H9 (cell line): ENCODE measurements at regions not wholly inside any gene's neighbourhood (a gene's known extent, or its start where the extent isn't known, plus 50 kb on each side); places are given as distances from the start of the nearest gene placed in this dataset.

Source experiments
- DNase-seq: peaks from one replicate; pipeline ENCODE4 v3.0.0-alpha.2; 2017
- H2AFZ ChIP-seq: one replicate; pipeline ENCODE4 v1.6.1; 2013; ENCODE audit warnings: mild to moderate bottlenecking, low read length, control low read depth, moderate library complexity
- H2AK5ac ChIP-seq: 2 replicates; pipeline ENCODE4 v1.6.1; 2013; ENCODE audit warnings: low read length, control low read depth, mixed read lengths; ENCODE audit not compliant: insufficient read length
- H2BK120ac ChIP-seq: one replicate; pipeline ENCODE4 v1.6.1; 2013; ENCODE audit warnings: low read depth, mild to moderate bottlenecking, low read length, control low read depth, inconsistent platforms; ENCODE audit not compliant: poor library complexity, severe bottlenecking
- H2BK12ac ChIP-seq: 2 replicates; pipeline ENCODE4 v1.6.1; 2013; ENCODE audit warnings: low read length, control low read depth, mixed read lengths, low read depth; ENCODE audit not compliant: insufficient read length
- H2BK15ac ChIP-seq: 2 replicates; pipeline ENCODE4 v1.6.1; 2013; ENCODE audit warnings: low read depth, low read length, control low read depth
- H2BK20ac ChIP-seq: one replicate; pipeline ENCODE4 v1.6.1; 2013; ENCODE audit warnings: low read depth, mild to moderate bottlenecking, low read length, control low read depth, inconsistent platforms; ENCODE audit not compliant: poor library complexity, severe bottlenecking
- H2BK5ac ChIP-seq: 2 replicates; pipeline ENCODE4 v1.6.1; 2013; ENCODE audit warnings: low read length, control low read depth, mixed read lengths; ENCODE audit not compliant: insufficient read length
- H3K14ac ChIP-seq: 2 replicates; pipeline ENCODE4 v1.6.1; 2013; ENCODE audit warnings: low read length, control low read depth; ENCODE audit not compliant: insufficient read depth
- H3K18ac ChIP-seq: 2 replicates; pipeline ENCODE4 v1.6.1; 2013; ENCODE audit warnings: low read depth, mild to moderate bottlenecking, mixed read lengths, low read length, control low read depth; ENCODE audit not compliant: insufficient read length
- H3K23ac ChIP-seq: 2 replicates; pipeline ENCODE4 v1.6.1; 2013; ENCODE audit warnings: low read length, control low read depth, mixed read lengths, low read depth; ENCODE audit not compliant: insufficient read length
- H3K23me2 ChIP-seq: 2 replicates; pipeline ENCODE4 v1.6.1; 2013; ENCODE audit warnings: low read depth, mild to moderate bottlenecking, mixed read lengths, low read length, control low read depth; ENCODE audit not compliant: insufficient read length, poor library complexity, severe bottlenecking
- H3K27ac ChIP-seq: 2 replicates; pipeline ENCODE4 v1.5.1; 2013; ENCODE audit warnings: low read length, control low read depth, mixed read lengths, low read depth; ENCODE audit not compliant: insufficient read length
- H3K27me3 ChIP-seq: 2 replicates; pipeline ENCODE4 v1.6.1; 2013; ENCODE audit warnings: low read length, control low read depth, inconsistent platforms; ENCODE audit not compliant: insufficient read depth
- H3K4ac ChIP-seq: 2 replicates; pipeline ENCODE4 v1.6.1; 2013; ENCODE audit warnings: low read depth, mild to moderate bottlenecking, control low read depth, inconsistent platforms, low read length, moderate library complexity
- H3K4me1 ChIP-seq: 2 replicates; pipeline ENCODE4 v1.6.1; 2013; ENCODE audit warnings: low read length, control low read depth, inconsistent platforms; ENCODE audit not compliant: insufficient read depth
- H3K4me2 ChIP-seq: 2 replicates; pipeline ENCODE4 v1.6.1; 2013; ENCODE audit warnings: low read length, control low read depth, mixed read lengths; ENCODE audit not compliant: insufficient read length, insufficient read depth
- H3K56ac ChIP-seq: 2 replicates; pipeline ENCODE4 v1.6.1; 2013; ENCODE audit warnings: low read depth, mild to moderate bottlenecking, mixed read lengths, low read length, control low read depth; ENCODE audit not compliant: insufficient read length
- H3K79me1 ChIP-seq: 2 replicates; pipeline ENCODE4 v1.6.1; 2013; ENCODE audit warnings: low read depth, mild to moderate bottlenecking, moderate library complexity, low read length, control low read depth, inconsistent platforms; ENCODE audit not compliant: insufficient read depth, poor library complexity, severe bottlenecking
- H3K79me2 ChIP-seq: 2 replicates; pipeline ENCODE4 v1.6.1; 2013; ENCODE audit warnings: low read length, control low read depth, inconsistent platforms; ENCODE audit not compliant: insufficient read depth
- H3K9ac ChIP-seq: 2 replicates; pipeline ENCODE4 v1.6.1; 2013; ENCODE audit warnings: low read length, control low read depth, mixed read lengths; ENCODE audit not compliant: insufficient read length; ENCODE audit errors: extremely low read depth
- H3K9me3 ChIP-seq: one replicate; pipeline ENCODE4 v1.6.1; 2013; ENCODE audit warnings: low read depth, low read length, inconsistent platforms; ENCODE audit not compliant: control insufficient read depth
- H3T11ph ChIP-seq: one replicate; pipeline ENCODE4 v1.6.1; 2013; ENCODE audit warnings: mild to moderate bottlenecking, low read length, control low read depth, inconsistent platforms
- H4K20me1 ChIP-seq: one replicate; pipeline ENCODE4 v1.6.1; 2013; ENCODE audit not compliant: control insufficient read depth, insufficient read length, insufficient read depth
- H4K5ac ChIP-seq: 2 replicates; pipeline ENCODE4 v1.6.1; 2013; ENCODE audit warnings: low read depth, mild to moderate bottlenecking, mixed read lengths, low read length, control low read depth; ENCODE audit not compliant: insufficient read length
- H4K8ac ChIP-seq: replicated peaks from 2 replicates; pipeline ENCODE4 v1.6.1; 2013; ENCODE audit warnings: low read length, control low read depth, mixed read lengths, low read depth; ENCODE audit not compliant: insufficient read length
- H4K91ac ChIP-seq: 2 replicates; pipeline ENCODE4 v1.6.1; 2013; ENCODE audit warnings: low read depth, mild to moderate bottlenecking, moderate library complexity, mixed read lengths, low read length, control low read depth; ENCODE audit not compliant: insufficient read length
- H3K27ac Mint-ChIP-seq, 3 experiments: 2 replicates in 2 of 3; 3 replicates in 1 of 3; pipeline ENCODE4 v1.8.0; 2020 to 2021; ENCODE audit warnings: mixed read lengths in 3 of 3, mild to moderate bottlenecking in 1 of 3, moderate library complexity in 1 of 3
- H3K27me3 Mint-ChIP-seq: 2 replicates; pipeline ENCODE4 v1.8.0; 2021; ENCODE audit warnings: low read depth, mild to moderate bottlenecking, moderate library complexity, mixed read lengths
- H3K36me3 Mint-ChIP-seq, 3 experiments: 2 replicates in 2 of 3; 3 replicates in 1 of 3; pipeline ENCODE4 v1.8.0; 2020 to 2021; ENCODE audit warnings: low read depth in 3 of 3, mixed read lengths in 3 of 3; ENCODE audit not compliant: insufficient read depth in 1 of 3
- H3K4me1 Mint-ChIP-seq, 2 experiments: 2 replicates each; pipeline ENCODE4 v1.8.0; 2020; ENCODE audit warnings: mixed read lengths in 2 of 2
- H3K4me3 Mint-ChIP-seq, 2 experiments: 2 replicates in 1 of 2; 3 replicates in 1 of 2; pipeline ENCODE4 v1.8.0; 2020 to 2021; ENCODE audit warnings: mild to moderate bottlenecking in 2 of 2, mixed read lengths in 2 of 2, moderate library complexity in 1 of 2
- H3K9me3 Mint-ChIP-seq, 2 experiments: 2 replicates in 1 of 2; 3 replicates in 1 of 2; pipeline ENCODE4 v1.8.0; 2020; ENCODE audit warnings: mild to moderate bottlenecking in 2 of 2, mixed read lengths in 2 of 2, moderate library complexity in 1 of 2
- CTCF ChIP-seq: fragments of 200-600 bp; sonication (generic); conservative IDR thresholded peaks from 3 replicates; pipeline ENCODE4 v1.8.0; 2021; ENCODE audit warnings: antibody characterized with exemption, mild to moderate bottlenecking
- WGBS: extraction: QIAGEN DNeasy Blood & Tissue Kit; methylation state at CpG from one replicate; pipeline ENCODE4 v1.1.7; 2013; ENCODE audit warnings: missing lambda C conversion rate, low lambda C conversion rate, mixed read lengths; ENCODE audit not compliant: insufficient read length; ENCODE audit errors: extremely low coverage; 5-methylcytosine and 5-hydroxymethylcytosine counted together

DNA sequence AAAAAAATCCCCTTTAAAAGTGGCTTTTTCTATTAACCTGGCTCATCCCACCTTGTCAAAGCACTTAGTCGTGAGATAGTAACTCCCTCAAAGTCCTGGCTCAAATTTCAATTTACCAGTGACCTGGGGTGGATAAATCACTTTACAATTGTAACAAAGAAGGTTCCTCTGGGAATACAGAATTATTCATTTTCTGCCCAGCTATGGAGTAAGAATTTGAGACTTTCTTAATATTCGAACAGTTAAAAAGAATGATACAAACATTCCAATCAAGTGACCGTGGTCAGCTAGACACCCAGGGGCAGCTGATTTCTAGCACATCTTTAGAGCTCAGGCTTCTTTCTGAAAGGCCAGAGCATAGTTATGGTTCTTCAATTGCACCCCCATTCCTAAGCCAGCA lies 291.0 kb upstream of the TGFBR2 start:
- no peak overlapping the region for H2BK12ac ChIP-seq
- H3K27me3 ChIP-seq, result no peaks in the 10 kb centered on the region
- Mint-ChIP-seq H3K4me1 (peaks cover 0 to 2% of the 10 kb centered on the region in 2 experiments; a peak in 1 of 4 replicates), H3K4me3 (no peak overlapping the region), H3K9me3 (peaks cover 4 to 6% of the 10 kb centered on the region in 2 experiments; a peak in 4 of 5 replicates), H3K27me3 (no peaks in the 10 kb centered on the region), H3K36me3 (peaks cover 0 to 4% (median 0%) of the 10 kb centered on the region in 3 experiments; a peak in 2 of 7 replicates), H3K27ac (no peak overlapping the region)
- no peak overlapping the region for H2BK5ac ChIP-seq
- H2AFZ ChIP-seq, result no peak overlapping the region
- H2BK120ac ChIP-seq, result no peak overlapping the region
- no peak overlapping the region for H3K23ac ChIP-seq
- no peak overlapping the region for H2BK20ac ChIP-seq
- no peak overlapping the region for H4K5ac ChIP-seq
- no peak overlapping the region for H3T11ph ChIP-seq
- no peaks in the 10 kb centered on the region for H3K79me1 ChIP-seq
- H3K56ac ChIP-seq, result no peak overlapping the region
- H3K4me2 ChIP-seq, result no peak overlapping the region
- H3K23me2 ChIP-seq, result no peaks in the 10 kb centered on the region
- H3K27ac ChIP-seq, result no peak overlapping the region
- H3K79me2 ChIP-seq, result no peaks in the 10 kb centered on the region
- no peak for DNase-seq
- H3K4me1 ChIP-seq, result no peaks in the 10 kb centered on the region
- H3K18ac ChIP-seq, result no peak overlapping the region
- H4K8ac ChIP-seq, result no peak overlapping the region
- H4K20me1 ChIP-seq, result no peaks in the 10 kb centered on the region
- H3K9ac ChIP-seq, result no peak overlapping the region
- no peak overlapping the region for H3K14ac ChIP-seq
- no peak overlapping the region for H4K91ac ChIP-seq
- WGBS, result no CpG with 5 or more reads among the region's 3 CpGs
- H3K4ac ChIP-seq, result no peak overlapping the region
- TF ChIP-seq CTCF, result no peak
- no peaks in the 10 kb centered on the region for H3K9me3 ChIP-seq
- no peak overlapping the region for H2BK15ac ChIP-seq
- no peak overlapping the region for H2AK5ac ChIP-seq
